NCI-H82 treated with DMSO at 0.1 percent for 48 hours (cell line): ENCODE measurements at regions not wholly inside any gene's neighbourhood (a gene's known extent, or its start where the extent isn't known, plus 50 kb on each side); places are given as distances from the start of the nearest gene placed in this dataset.
"Not testable (repeated sequence)": the region's sequence is repeated elsewhere in the genome, so short reads cannot be mapped to it uniquely, and the experiment has no call there.

Experiments
- DNase-seq: peaks from one replicate; lab custom pipeline; 2025; ENCODE audit not compliant: unreplicated experiment; lab: John Stamatoyannopoulos, UW

- DNase-seq = no peak
These were observed 52.0 kb upstream of the BMP2 start for GRCh38 chr20:6715401-6715941.

GRCh38 chr20:6714279-6714711 lies 53.2 kb upstream of the BMP2 start:
- DNase-seq = no peak

GRCh38 chr20:6711951-6712649 lies 55.4 kb upstream of the BMP2 start:
- DNase-seq = no peak

GRCh38 chr20:6709910-6710595 lies 57.4 kb upstream of the BMP2 start:
- no peak for DNase-seq

- DNase-seq = no peak
These were observed 59.5 kb upstream of the BMP2 start for GRCh38 chr20:6708010-6708409.

GRCh38 chr20:6707321-6707831 lies 60.1 kb upstream of the BMP2 start:
- DNase-seq = no peak

- no peak for DNase-seq
These were observed 61.4 kb upstream of the BMP2 start for GRCh38 chr20:6705926-6706548.

- no peak for DNase-seq
These were observed 62.2 kb upstream of the BMP2 start for GRCh38 chr20:6705106-6705766.

GRCh38 chr20:6704132-6704861 lies 63.2 kb upstream of the BMP2 start:
- no peak for DNase-seq

GRCh38 chr20:6703656-6704055 lies 63.8 kb upstream of the BMP2 start:
- no peak for DNase-seq

GRCh38 chr20:6703047-6703446 lies 64.4 kb upstream of the BMP2 start:
- DNase-seq = no peak

GRCh38 chr20:6702144-6702543 lies 65.3 kb upstream of the BMP2 start:
- no peak for DNase-seq

- no peak for DNase-seq
These were observed 66.7 kb upstream of the BMP2 start for GRCh38 chr20:6700563-6701329.

GRCh38 chr20:6699921-6700562 lies 67.4 kb upstream of the BMP2 start:
- no peak for DNase-seq

- no peak for DNase-seq
These were observed 68.8 kb upstream of the BMP2 start for GRCh38 chr20:6698723-6699122.

- no peak for DNase-seq
These were observed 69.4 kb upstream of the BMP2 start for GRCh38 chr20:6698056-6698455.

GRCh38 chr20:6697228-6697972 lies 70.1 kb upstream of the BMP2 start:
- DNase-seq = no peak

GRCh38 chr20:6696001-6696400 lies 71.5 kb upstream of the BMP2 start:
- DNase-seq = no peak

GRCh38 chr20:6693808-6694198 lies 73.7 kb upstream of the BMP2 start:
- DNase-seq = not testable (repeated sequence)
